ENCODE measurements at regions not wholly inside any gene's neighbourhood (a gene's known extent, or its start where the extent isn't known, plus 50 kb on each side); places are given as distances from the start of the nearest gene placed in this dataset.

DNA sequence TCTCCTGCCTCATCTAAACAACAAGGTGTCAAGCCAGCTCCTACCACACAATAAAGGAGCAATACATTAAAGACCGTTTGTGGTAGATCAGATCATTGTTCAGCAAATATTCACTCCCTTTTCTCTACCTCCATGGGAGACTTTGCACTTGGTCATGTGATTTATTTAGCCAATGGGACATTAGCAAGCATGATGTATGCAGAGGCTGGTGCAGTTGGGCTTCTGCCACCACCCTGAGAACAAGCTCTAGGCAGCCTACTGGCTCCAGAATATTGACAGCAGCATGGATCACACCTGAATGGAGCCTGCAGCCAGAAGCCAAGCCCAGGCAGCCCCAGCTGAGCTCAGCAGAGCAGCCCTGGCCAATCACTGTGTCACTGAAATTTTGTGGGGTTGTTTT, 99.4 kb upstream of the UBE2E2 start:
- TF ChIP-seq SIN3A (IDR thresholded peaks at IDR 0.05; ENCODE audit: borderline replicate concordance, insufficient read depth, low read length) (no peak), TAF1 (IDR thresholded peaks at IDR 0.05; ENCODE audit: borderline replicate concordance, insufficient read depth, low read length) (no peak), POLR2AphosphoS5 (IDR thresholded peaks at IDR 0.05; ENCODE audit: low read depth, low read length) (no peak)
